Iris pigment epithelial cell (primary cell): ENCODE measurements at regions not wholly inside any gene's neighbourhood (a gene's known extent, or its start where the extent isn't known, plus 50 kb on each side); places are given as distances from the start of the nearest gene placed in this dataset.

ENCODE experiments used
- DNase-seq: peaks from one replicate; pipeline ENCODE4 v3.0.0-alpha.2; 2011; ENCODE audit warnings: low read depth

GRCh38 chr20:10921491-10922010 is 247.8 kb upstream of the JAG1 start:
- peak; percentile 37 for DNase-seq

DNA sequence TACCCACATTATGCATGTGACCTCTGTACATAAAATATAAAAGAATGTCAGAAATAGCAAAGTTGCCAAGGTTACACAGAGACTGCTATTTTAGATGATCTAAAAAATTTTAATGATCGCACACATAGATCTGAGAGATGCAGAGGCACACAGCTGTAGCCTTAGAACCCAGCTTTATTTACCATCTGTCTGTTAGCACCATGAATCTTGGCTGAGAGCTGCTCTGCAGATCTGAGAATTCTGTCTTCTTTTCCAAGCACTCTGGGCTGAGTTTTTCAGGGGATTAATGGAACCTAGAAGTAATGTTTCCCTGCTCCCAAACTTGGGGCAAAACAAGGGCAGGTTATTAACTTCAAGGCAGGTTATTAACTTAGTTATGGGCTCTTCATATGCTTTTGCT is 248.7 kb upstream of the JAG1 start:
- peak; percentile 22 for DNase-seq

DNA sequence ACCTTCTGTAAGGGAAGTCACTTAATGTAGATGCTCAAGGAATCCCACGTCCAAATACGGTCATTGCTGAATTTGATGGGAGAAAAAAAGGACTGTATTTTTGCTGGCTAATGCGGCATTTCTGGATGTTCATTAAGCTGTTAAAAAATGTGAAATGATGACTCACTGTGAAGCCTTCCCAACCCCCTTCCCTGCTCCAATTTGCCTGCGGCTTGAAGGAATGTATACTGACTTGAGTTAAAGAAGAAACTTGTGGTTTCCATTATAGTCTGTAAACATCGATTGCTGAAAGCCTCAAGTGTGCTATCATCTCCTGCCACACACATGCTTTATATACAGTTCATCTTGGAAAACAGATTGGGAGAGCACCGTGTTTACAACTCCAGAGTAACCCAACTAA is 249.1 kb upstream of the JAG1 start:
- peak; percentile 96 for DNase-seq

GRCh38 chr20:10924644-10925201 is 250.9 kb upstream of the JAG1 start:
- peak; percentile 91 for DNase-seq

DNA sequence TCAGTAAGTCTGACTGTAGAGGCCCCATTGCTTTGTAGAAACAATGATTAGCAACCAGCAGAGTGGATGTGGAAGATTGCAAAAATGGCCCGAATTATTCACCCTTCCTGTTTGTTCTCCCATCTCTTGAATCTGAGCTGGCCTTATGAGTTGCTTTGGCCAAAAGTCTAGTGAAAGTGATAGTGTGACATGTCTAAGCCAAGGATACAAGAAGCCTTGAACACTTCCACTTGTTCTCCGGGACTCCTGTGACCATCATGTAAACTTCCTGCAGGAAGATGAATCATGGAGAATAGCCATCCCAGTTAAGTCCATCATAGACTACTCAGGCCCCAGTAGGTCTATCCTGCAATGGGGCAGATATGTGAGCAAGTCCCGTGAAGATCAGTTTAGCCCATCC is 252.0 kb upstream of the JAG1 start:
- peak; percentile 40 for DNase-seq

DNA sequence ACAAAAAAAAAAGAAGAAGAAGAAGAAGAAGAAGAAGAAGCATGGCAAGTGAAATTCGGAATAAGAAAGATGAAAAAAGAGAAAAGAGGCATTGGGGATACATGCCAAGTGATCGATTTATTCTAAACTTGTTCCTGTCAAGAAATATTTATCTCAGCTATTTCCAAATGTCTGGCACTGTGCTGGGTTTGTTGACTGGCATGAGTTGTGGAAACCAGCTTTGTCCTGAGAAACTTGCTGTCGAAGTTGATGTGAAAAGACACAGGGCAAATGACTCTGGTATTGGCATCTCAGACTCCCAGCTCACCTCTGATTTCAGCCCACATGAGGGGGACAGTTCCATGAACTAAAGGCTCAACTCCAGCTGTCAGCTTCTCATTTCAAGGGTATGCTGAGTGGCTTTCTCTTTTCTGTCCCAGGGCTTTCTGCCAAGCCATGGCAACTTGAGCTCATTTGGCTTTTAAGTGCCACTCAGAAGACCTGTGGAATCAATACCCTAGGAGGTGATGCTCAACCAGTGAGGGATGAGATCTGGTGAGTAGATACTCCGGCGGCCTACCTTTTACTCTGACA is 253.3 kb upstream of the JAG1 start:
- no peak for DNase-seq

GRCh38 chr20:10927936-10928840 is 254.4 kb upstream of the JAG1 start:
- DNase-seq = peak; percentile 41

DNA sequence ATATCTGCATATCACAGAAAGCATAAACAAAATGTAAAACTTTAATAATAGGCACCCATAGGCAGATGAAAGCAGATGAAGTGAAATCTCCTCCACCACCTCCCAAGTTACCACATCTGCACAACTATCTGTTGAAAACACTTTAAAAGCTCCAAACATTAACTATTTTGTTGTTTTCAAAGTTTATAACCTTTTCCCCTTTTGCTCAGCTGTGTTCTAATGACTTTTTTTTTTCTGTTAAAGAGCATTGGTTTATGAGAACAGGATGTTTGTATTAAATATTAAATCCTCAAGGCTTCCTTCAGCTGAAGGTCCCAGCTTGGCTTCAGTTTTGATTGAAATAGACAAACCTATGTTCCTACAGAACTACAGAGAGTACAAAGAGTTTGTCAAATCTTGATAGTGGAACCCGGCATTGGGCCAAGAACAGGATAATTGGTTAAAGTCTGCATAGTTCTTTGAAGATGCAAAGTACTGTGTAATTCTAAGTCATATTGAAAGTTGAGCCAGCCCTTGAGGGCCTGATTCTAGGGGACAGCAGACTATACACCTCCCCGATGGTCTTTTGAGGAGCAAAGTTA is 255.1 kb upstream of the JAG1 start:
- DNase-seq = peak; percentile 76

GRCh38 chr20:10935658-10936402 is 262.0 kb upstream of the JAG1 start:
- peak; percentile 15 for DNase-seq

GRCh38 chr20:10936786-10937185 is 263.0 kb upstream of the JAG1 start:
- DNase-seq = no peak

DNA sequence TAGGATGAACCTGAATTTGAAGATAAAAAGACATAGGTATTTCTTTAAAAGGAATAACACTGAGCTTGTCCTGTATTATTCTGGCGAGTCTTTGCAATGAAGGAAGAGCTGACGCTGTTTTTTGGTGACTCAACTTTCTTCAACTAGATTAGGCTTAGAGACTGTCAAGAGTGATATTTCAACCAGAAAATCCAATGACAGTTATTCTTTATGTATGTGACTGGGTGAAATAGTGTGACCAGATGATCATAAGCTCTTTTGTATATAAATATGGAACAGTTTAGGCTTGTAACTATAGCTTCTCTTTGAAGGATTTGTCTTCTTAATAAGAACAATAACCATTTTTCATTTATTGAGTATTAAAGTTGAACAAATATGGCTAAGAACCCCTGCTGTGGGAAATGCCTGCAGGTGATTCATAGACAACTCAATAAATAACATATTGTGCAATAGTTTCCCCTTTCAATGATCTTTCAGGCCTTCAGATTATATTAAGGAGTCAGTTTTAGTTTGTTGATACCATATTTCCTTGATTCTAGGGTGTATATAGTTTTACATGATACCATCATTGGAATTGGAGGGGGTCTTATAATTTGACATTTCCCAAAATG is 265.6 kb upstream of the JAG1 start:
- peak; percentile 72 for DNase-seq

GRCh38 chr20:10940941-10941340 is 267.1 kb upstream of the JAG1 start:
- DNase-seq = no peak

GRCh38 chr20:10943686-10944265 is 270.0 kb upstream of the JAG1 start:
- no peak for DNase-seq

- no peak for DNase-seq
These were observed 272.5 kb upstream of the JAG1 start for GRCh38 chr20:10946124-10946880.

DNA sequence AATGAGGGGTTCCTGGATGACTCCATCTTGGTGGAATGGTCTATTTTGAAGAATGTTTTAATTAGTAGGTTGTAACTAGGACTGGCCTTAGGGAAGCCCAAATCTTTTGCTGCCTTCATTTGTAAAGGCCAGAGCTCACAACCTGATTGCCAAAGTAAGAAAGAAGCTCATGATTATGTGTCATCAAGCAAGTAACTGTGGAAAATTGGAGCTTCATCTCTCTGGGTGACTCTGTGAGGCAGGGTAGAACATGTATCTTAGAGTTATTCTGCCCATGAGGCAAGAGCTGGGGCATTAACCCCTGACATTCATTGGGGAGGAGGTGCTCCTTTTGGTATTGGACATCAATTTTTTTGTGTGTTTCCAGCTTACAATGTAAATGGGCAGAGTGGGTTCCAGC is 273.9 kb upstream of the JAG1 start:
- no peak for DNase-seq

GRCh38 chr20:10949930-10950783 is 276.4 kb upstream of the JAG1 start:
- DNase-seq = no peak

- DNase-seq = no peak
These were observed 277.4 kb upstream of the JAG1 start for GRCh38 chr20:10951216-10951615.

DNA sequence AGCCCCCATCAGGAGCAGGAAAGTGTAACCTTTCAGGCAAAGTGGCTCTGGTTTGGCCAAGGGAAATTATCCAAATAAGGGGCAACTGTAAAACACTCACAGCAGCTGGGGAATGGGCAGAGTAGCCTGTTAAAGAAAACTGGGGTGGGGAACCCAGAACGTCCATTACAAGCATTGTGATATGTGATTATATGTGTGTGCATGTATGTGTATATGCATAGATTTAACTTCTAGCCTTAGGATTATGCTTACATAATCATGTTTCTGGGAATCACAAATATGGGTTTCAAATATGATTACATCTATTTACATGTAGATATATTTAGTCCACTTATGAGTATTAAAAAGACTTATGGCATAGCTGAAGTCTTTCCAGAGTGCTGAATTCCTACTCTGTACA is 278.1 kb upstream of the JAG1 start:
- no peak for DNase-seq

DNA sequence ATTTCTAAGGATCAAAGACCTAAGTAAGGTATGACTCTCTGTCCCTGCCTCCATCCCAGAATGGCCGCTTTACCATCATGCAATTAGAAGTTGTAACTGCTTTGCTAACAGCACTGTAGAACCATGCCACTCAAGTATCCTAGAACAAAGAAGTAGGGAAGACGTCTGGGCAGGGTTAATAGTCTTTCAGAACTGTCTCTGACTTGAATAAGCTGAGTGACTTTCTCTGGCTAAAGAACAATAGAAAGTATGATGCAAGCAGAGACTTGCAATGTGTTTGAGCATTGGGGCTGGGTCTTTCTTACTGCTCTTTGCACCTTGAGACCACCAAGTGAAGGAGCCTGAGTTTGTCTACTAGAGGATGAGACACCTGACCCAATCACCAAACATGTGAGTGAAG is 279.6 kb upstream of the JAG1 start:
- no peak for DNase-seq
